Left ventricle myocardium inferior (tissue), 1 donor: ENCODE measurements at regions not wholly inside any gene's neighbourhood (a gene's known extent, or its start where the extent isn't known, plus 50 kb on each side); places are given as distances from the start of the nearest gene placed in this dataset.
A peak's percentile ranks its signal among the peaks of the same experiment; 100 is the strongest.

ENCODE experiments used
- DNase-seq: peaks from one replicate; pipeline ENCODE4 v3.0.0-alpha.2; 2020
- H3K27ac ChIP-seq: fragments of 200-600 bp; replicated peaks from 2 replicates; pipeline ENCODE4 v1.8.0; 2021
- H3K27me3 ChIP-seq: fragments of 200-600 bp; 2 replicates; pipeline ENCODE4 v1.8.0; 2021; ENCODE audit warnings: low read depth
- H3K36me3 ChIP-seq: fragments of 200-600 bp; 2 replicates; pipeline ENCODE4 v1.8.0; 2021
- H3K4me1 ChIP-seq: fragments of 200-600 bp; 2 replicates; pipeline ENCODE4 v1.8.0; 2021
- H3K4me3 ChIP-seq: fragments of 200-600 bp; 2 replicates; pipeline ENCODE4 v1.8.0; 2021; ENCODE audit warnings: mild to moderate bottlenecking, moderate library complexity
- H3K9me3 ChIP-seq: fragments of 200-600 bp; replicated peaks from 2 replicates; pipeline ENCODE4 v1.8.0; 2021
- intact Hi-C: fragments of 100-400 bp; cut with micrococcal nuclease; formaldehyde crosslinking; loops from one replicate; pipeline ENCODE4 v1.11.0; 2022
- TF ChIP-seq, protein P1 (sequence below): fragments of 200-600 bp; IDR thresholded peaks from 2 replicates; pipeline ENCODE4 v1.8.0; 2021; ENCODE audit warnings: antibody characterized with exemption, mild to moderate bottlenecking, borderline replicate concordance
- donor health status: DM: no; HTN: yes; CAD: no; lungs with severe emphysema.

DNA sequence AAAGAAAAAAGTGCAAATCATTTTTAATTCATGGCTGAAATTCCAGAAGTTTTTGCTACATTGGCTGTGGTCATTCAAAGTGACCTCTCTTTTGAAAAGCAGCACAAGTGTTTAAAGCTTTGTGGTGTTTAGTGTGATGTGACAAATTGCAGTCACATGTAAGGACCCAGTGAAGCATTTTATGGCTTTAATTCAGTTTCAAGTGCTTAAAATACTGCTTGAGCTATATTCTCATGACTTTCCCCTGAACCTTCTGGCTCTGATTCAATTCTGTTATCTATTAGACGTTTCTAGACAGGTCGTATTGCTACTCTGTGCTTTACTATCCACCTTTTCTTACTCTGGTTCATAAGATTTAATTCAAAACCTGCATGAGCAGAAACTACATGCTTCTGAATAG is 105.8 kb downstream of the FAT4 start:
- intact Hi-C loops: no loop called here
- TF ChIP-seq, protein P1, sequence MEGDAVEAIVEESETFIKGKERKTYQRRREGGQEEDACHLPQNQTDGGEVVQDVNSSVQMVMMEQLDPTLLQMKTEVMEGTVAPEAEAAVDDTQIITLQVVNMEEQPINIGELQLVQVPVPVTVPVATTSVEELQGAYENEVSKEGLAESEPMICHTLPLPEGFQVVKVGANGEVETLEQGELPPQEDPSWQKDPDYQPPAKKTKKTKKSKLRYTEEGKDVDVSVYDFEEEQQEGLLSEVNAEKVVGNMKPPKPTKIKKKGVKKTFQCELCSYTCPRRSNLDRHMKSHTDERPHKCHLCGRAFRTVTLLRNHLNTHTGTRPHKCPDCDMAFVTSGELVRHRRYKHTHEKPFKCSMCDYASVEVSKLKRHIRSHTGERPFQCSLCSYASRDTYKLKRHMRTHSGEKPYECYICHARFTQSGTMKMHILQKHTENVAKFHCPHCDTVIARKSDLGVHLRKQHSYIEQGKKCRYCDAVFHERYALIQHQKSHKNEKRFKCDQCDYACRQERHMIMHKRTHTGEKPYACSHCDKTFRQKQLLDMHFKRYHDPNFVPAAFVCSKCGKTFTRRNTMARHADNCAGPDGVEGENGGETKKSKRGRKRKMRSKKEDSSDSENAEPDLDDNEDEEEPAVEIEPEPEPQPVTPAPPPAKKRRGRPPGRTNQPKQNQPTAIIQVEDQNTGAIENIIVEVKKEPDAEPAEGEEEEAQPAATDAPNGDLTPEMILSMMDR: no peak
- peaks cover 30% of the 10 kb centered on the region for H3K36me3 ChIP-seq
- H3K4me3 ChIP-seq: no peak overlapping the region
- no peaks in the 10 kb centered on the region for H3K27me3 ChIP-seq
- H3K27ac ChIP-seq: no peak overlapping the region
- peaks cover 15% of the 10 kb centered on the region for H3K4me1 ChIP-seq
- H3K9me3 ChIP-seq: no peaks in the 10 kb centered on the region
- no peak for DNase-seq

DNA sequence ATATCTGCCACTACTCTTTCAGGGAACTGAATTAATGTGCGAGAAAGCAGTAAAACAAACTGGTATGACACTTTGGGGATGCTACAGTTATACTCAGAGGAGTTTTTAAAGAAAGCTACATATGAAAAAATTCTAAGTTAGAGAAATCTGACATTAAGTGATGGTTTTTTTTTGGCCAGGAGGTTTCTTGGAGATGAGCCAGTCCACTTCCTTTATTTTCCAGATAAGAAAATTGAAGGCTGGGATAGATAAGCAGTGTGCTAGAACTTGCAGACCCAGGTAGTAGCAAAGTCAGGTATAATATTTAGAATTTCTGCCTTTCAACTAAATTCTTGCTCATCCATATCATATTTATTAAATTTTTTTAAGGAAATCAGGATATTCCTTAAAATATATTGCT is 106.8 kb downstream of the FAT4 start:
- intact Hi-C loops: no loop called here
- H3K4me3 ChIP-seq: no peak overlapping the region
- H3K27ac ChIP-seq: no peak overlapping the region
- H3K9me3 ChIP-seq: no peaks in the 10 kb centered on the region
- TF ChIP-seq, protein P1: no peak
- DNase-seq: no peak
- H3K36me3 ChIP-seq: peaks cover 20% of the 10 kb centered on the region
- H3K4me1 ChIP-seq: peaks cover 15% of the 10 kb centered on the region
- H3K27me3 ChIP-seq: no peaks in the 10 kb centered on the region

DNA sequence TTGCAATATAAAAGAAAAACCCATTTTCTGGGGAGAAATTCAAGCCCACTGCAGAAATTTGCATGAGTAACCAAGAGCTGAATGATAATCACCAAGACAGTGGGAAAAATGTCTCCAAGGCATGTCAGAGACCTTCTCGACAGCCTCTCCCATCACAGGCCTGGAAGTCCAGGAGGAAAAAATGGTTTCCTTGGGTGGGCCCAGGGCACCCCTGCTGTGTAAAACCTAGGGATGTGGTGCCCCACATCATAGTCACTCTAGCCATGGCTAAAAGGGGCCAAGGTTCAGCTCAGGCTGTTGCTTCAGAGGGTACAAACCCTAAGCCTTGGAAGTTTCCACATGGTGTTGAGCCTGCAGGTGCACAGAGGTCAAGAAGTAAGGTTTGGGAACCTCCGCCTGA is 108.4 kb downstream of the FAT4 start:
- TF ChIP-seq, protein P1: no peak
- Histone ChIP-seq H3K27ac (no peak overlapping the region), H3K36me3 (peaks cover 7% of the 10 kb centered on the region), H3K27me3 (no peaks in the 10 kb centered on the region), H3K4me1 (peaks cover 15% of the 10 kb centered on the region), H3K9me3 (no peaks in the 10 kb centered on the region), H3K4me3 (no peak overlapping the region)
- DNase-seq: no peak
- intact Hi-C loops: no loop called here

DNA sequence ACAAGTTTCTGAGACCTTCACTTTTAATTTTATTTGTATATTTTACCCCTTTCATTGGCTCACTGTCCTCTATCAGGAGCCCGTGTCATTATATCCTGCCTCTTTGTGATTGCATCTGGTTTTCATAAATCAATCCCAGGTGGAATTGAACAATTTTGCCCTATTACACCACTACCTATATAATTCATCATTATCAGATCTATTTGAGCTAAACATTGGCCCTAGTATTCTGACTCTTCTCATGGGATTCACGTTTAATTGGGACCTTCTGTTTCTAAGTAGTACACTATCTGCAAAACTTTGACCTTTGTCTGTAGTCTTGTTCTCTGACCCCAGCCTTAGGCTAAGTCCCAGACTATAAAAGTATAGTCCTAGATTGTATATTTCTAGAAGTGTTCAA is 114.1 kb downstream of the FAT4 start:
- no peaks in the 10 kb centered on the region for H3K27me3 ChIP-seq
- TF ChIP-seq, protein P1: no peak
- peaks cover 15% of the 10 kb centered on the region for H3K4me1 ChIP-seq
- H3K9me3 ChIP-seq: no peaks in the 10 kb centered on the region
- intact Hi-C loops: no loop called here
- H3K4me3 ChIP-seq: no peak overlapping the region
- no peak overlapping the region for H3K27ac ChIP-seq
- no peaks in the 10 kb centered on the region for H3K36me3 ChIP-seq
- no peak for DNase-seq

DNA sequence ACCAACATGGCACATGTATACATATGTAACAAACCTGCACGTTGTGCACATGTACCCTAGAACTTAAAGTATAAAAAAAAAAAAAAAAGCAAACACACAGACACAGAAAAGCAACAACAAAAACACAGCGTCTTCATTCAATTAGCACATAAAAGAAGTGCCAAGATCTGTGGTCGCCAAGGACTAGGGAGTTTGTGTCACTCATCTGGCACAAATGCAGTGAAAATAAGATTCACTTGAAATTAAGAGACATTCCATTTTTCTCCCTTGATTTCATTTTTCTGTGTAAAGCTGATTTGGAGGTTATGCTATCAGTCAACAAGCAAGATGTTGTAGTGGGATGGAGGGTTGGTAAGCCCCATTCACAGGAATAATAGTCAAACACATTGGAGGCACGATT is 115.3 kb downstream of the FAT4 start:
- Histone ChIP-seq H3K36me3 (peaks cover 8% of the 10 kb centered on the region), H3K4me3 (no peak overlapping the region), H3K27me3 (no peaks in the 10 kb centered on the region), H3K9me3 (no peaks in the 10 kb centered on the region), H3K4me1 (peaks cover 15% of the 10 kb centered on the region), H3K27ac (no peak overlapping the region)
- intact Hi-C loops: no loop called here
- TF ChIP-seq, protein P1: no peak
- DNase-seq: no peak

DNA sequence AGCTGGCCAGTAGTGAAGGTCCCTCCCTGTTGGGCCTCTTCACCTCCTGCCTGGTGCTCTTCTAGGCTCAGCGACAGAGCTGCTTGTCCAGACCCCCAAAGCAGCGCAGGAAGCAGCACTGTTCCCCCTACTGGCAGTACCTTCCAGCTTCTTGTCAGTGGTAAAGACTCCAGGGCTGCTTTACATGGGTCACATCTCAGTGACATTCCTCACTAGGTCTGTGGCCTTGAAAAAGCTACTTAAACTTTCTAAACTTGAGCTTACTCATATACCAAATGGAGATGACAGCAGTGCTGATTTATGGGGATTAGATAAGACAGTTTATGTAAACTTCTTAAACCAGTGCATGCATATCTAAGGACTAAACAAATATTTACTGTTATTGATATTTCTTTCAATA is 117.3 kb downstream of the FAT4 start:
- H3K9me3 ChIP-seq: no peaks in the 10 kb centered on the region

More for the DNA sequence above, 117.3 kb downstream of the FAT4 start:
- TF ChIP-seq, protein P1: peak; percentile 64
- H3K27me3 ChIP-seq: no peaks in the 10 kb centered on the region
- no peak overlapping the region for H3K27ac ChIP-seq
- H3K4me3 ChIP-seq: no peak overlapping the region
- peak; percentile 16 for DNase-seq
- intact Hi-C loops: no loop called here
- peaks cover 15% of the 10 kb centered on the region for H3K4me1 ChIP-seq
- H3K36me3 ChIP-seq: peaks cover 8% of the 10 kb centered on the region
